ENCODE measurements at regions not wholly inside any gene's neighbourhood (a gene's known extent, or its start where the extent isn't known, plus 50 kb on each side); places are given as distances from the start of the nearest gene placed in this dataset.

GRCh38 chr22:34969001-34969790 lies 96.8 kb upstream of the ISX start:
- TF ChIP-seq EZH2phosphoT487 (conservative IDR thresholded peaks at IDR 0.05; ENCODE audit: low read length) (no peak), CTCF (IDR thresholded peaks at IDR 0.05; ENCODE audit: insufficient read depth, low read length, poor library complexity, severe bottlenecking) (no peak)

Measured in SU-DHL-6 (cell line).